EH (cell line): ENCODE measurements at regions not wholly inside any gene's neighbourhood (a gene's known extent, or its start where the extent isn't known, plus 50 kb on each side); places are given as distances from the start of the nearest gene placed in this dataset.
"Not testable (repeated sequence)": the region's sequence is repeated elsewhere in the genome, so short reads cannot be mapped to it uniquely, and the experiment has no call there.

Experiments
- DNase-seq: peaks from one replicate; pipeline ENCODE4 v3.0.0-alpha.2; 2015; ENCODE audit warnings: low read depth

- peak; percentile 82 for DNase-seq
These were observed 1101.2 kb upstream of the TMEM132C start for GRCh38 chr12:127165567-127166392.

DNA sequence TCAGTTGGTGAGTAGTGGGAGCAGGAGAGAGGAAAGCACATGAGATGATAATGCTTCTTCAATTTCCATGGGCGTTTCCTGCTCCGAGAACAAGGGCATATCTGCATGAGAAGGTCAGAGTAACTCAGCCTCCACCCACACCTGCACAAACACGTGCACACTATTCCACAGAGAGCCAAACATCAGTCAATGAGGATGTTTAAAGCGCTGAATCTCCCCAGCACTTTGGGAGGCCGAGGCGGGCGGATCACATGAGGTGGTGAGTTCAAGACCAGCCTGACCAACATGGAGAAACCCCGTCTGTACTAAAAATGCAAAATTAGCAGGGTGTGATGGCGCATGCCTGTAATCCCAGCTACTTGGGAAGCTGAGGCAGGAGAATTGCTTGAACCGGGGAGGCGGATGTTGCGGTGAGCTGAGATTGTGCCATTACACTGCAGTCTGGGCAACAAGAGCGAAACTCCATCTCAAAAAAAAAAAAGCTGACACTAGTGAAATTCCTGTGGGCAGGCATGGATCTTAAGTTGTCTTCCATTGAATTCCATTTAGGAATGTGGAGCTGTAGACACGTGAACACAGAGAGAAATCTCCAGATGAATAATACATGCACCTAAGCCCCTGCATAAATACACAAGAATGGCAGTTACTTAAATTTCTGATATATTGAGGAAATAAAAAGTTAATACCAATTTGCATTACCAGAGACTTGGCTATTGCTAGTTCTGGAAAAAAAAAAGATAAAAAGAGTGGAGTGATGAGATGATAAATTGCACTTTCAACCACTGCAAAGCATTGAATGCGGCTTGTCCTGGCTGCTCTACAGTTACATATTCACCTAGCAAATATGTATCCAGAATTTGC lies 1097.4 kb upstream of the TMEM132C start:
- peak; percentile 67 for DNase-seq

- DNase-seq, result peak; percentile 59
These were observed 1096.5 kb upstream of the TMEM132C start for GRCh38 chr12:127170226-127171180.

DNA sequence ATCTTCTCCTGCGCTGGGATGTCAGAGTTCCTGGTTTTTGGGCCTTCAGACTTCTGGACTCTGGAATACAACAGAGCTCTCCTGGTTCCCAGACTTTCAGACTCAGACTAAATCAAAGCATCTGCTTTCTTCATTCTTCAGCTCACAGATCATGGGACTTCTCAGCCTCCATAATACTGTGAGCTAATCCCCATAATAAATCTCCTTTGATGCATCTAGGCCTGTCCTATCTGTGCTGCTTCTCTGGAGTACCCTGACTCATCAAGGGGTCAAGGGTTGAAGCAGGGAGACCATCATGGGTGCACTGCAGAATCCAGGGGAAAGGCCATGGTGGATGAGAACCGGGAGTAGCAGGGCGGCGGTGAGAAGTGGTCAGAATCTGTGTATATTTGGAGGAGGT lies 1094.1 kb upstream of the TMEM132C start:
- peak; percentile 18 for DNase-seq

DNA sequence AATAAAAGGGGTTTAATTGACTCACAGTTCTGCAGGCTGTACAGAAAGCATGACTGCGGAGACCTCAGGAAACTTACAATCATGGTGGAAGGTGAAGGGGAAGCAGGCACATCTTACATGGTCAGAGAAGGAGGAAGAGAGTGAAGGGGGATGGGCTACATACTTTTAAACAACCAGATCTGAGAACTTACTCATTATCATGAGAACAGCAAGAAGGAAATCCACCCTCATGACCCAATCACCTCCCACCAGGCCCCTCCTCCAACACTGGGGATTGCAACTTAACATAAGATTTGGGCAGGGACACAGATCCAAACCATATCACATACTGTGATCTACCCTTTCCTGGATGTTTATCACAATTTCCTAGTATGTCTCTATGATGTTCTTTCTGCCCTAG lies 1093.0 kb upstream of the TMEM132C start:
- not testable (repeated sequence) for DNase-seq

DNA sequence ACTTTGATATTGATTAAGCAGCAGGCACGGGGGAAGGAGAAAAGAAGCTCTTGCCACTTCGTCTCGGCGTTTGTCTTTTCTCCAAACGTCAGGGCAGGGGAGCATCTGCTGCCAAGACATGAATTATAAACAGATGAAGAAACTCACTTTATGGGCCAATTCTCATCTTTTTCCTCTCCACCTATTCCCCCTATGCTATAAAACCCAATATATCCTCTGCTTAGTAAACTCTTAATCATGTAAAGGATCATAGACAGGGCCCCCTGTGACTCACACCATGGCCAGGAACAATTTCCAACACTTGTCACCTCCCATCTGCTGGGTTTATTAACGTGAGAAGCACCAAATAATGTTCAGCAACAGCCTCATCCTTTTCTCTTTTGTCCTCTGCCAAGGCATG lies 1092.1 kb upstream of the TMEM132C start:
- DNase-seq, result peak; percentile 68

DNA sequence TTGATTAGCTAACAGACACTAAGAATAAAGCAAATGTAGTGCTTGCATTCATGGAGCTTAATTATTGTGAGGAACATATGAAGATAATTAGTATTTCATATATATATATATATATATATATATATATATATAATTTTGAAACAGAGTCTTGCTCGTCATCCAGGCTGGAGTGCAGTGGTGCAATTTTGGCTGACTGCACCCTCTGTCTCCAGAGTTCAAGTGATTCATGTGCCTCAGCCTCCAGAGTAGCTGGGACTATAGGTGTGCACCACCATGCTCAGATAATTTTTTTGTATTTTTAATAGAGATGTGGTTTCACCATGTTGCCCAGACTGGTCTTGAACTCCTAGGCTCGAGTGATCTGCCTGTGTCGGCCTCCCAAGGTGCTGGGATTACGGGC lies 1091.6 kb upstream of the TMEM132C start:
- DNase-seq, result no peak

GRCh38 chr12:127176804-127177203 lies 1090.2 kb upstream of the TMEM132C start:
- DNase-seq, result no peak

GRCh38 chr12:127178052-127178451 lies 1088.9 kb upstream of the TMEM132C start:
- no peak for DNase-seq

GRCh38 chr12:127178463-127178862 lies 1088.5 kb upstream of the TMEM132C start:
- DNase-seq, result no peak

DNA sequence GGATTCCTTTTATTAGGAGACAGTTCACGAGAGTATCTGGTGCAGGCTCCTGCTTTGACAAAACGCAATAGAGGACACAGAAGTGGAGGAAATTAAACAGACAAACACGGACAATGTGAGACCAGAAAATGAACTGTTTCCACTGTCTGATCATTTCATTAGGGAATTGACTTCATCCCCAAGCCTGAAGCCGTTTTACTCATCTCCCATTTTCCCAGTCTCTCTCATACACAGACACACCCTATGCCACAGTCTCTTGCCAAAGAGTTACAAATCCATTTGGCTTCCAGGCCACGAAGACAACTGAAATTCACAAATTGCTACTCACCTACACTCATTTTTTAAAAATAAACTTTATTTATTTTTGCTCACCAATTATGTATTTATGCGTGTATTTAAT lies 1087.8 kb upstream of the TMEM132C start:
- DNase-seq, result no peak

DNA sequence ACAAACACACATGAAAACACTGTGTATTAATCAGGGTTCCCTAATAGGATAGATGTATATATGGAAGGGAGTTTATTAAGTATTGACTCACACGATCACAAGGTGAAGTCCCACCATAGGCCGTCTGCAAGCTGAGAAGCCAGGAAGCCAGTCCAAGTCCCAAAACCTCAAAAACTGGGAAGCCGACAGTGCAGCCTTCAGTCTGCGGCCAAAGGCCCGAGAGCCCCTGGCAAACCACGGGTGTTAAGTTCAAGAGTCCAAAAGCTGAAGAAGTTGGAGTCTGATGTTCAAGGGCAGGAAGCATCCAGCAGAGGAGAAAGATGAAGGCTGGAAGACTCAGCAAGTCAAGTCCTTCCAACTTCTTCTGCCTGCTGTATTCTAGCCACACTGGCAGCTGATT lies 1085.0 kb upstream of the TMEM132C start:
- DNase-seq, result no peak

- no peak for DNase-seq
These were observed 1077.0 kb upstream of the TMEM132C start for GRCh38 chr12:127189992-127190391.

DNA sequence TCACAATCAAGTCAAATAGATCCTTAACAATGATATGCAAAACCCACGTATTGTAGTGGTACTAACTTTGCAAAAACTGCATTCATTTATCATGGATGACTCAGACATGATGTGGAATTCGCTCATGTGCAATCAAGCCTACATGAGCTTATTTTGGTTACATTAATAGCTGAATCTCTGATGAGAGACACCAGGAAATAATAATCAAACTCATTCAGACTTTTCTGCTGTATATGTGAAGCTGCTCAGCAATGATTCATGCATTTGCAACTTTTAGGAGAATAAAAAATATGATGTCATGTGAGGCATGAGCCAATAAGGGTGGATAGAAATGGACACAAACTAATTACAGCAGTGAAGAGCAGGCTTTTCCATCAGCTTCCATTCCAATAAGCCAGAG lies 1075.8 kb upstream of the TMEM132C start:
- peak; percentile 81 for DNase-seq

- DNase-seq, result no peak
These were observed 1074.6 kb upstream of the TMEM132C start for GRCh38 chr12:127192391-127192790.

GRCh38 chr12:127193341-127193740 lies 1073.6 kb upstream of the TMEM132C start:
- DNase-seq, result no peak

GRCh38 chr12:127194176-127194575 lies 1072.8 kb upstream of the TMEM132C start:
- DNase-seq, result no peak

DNA sequence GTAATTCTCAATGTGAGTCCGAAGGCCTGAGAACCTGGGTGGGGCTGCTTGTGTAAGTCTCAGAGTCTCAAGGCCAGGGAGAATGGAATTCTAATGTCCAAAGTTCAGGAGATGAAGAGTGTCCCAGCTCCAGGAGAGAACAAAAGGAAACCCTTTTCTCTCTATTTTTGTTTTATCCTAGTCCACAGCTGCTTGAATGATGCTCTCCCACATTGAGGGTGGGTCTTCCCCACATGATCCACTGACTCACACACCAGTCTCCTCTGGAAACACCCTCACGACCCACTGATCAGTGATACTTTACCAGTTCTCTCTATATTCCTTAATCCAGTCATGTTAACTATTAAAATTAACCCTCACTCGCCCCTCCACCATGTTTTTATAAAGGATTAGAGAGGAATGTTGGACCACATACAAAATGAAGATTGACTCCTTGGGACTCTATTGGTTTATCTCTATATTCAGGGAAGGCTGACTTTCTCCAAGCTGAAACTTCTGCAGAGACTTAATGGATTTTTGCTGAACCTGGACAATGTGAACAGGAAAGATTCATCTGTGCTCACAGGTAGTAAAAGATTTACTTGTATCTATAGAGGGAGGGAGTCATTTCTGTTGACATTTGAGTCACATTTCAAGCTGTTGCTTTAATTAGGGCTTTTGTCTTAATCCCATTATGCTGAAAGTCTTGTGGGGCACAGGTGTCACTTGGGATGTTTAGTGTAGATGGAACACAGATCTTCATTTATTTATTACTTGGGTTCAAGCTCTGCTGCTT lies 1061.0 kb upstream of the TMEM132C start:
- no peak for DNase-seq

GRCh38 chr12:127209318-127209717 lies 1057.7 kb upstream of the TMEM132C start:
- DNase-seq, result no peak

DNA sequence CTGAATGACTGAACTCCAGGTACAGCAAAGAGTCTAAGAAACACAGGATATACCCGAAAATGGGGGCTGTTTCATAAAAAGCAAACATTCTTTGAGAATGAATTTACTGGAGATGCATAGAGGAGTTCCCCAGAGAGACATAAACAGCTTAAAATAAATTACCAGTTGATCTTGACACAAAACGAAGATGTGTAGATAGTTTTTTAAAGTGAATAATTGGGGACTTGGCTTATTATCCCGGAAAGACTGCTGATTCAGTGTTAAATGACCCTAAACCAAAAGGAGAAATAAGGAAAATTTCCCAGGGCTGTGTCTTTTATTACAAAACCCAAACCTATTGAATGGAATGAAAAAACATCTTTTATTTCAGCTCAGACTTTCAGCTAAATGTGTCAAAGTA lies 1052.8 kb upstream of the TMEM132C start:
- peak; percentile 10 for DNase-seq

DNA sequence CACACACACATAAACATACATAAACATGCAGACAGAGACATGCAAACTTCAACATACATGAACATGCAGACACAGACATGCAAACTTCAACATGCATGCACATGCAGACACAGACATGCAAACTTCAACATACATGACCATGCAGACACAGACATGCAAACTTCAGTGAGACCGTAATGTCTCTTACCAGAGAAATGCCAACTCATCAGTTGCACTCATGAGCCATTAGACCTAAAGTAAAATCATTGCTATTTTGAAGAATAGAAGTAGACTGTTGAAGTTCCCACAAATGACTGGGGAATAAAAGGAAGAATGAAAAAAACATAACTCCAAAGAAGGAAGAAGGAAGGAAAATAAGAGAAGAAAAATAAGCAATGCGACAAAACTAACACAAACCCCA lies 1044.0 kb upstream of the TMEM132C start:
- no peak for DNase-seq
